Lung (tissue), 11 donors: ENCODE measurements at regions not wholly inside any gene's neighbourhood (a gene's known extent, or its start where the extent isn't known, plus 50 kb on each side); places are given as distances from the start of the nearest gene placed in this dataset.

Experiments used
- ATAC-seq: fragments of 200-7000 bp; cut with Tn5 transposase; one replicate; pipeline ENCODE4 v1.9.1; 2020; ENCODE audit warnings: moderate number of reproducible peaks; ENCODE audit not compliant: insufficient read depth, low FRiP score
- DNase-seq, 3 donors: peaks; one replicate each; pipeline ENCODE4 v3.0.0-alpha.2; 2013 to 2017
- H3K27ac ChIP-seq, 2 donors: one replicate each; pipeline ENCODE4 v1.5.1; 2013; ENCODE audit warnings: mild to moderate bottlenecking in 2 of 2, moderate library complexity in 2 of 2, control low read depth in 1 of 2, inconsistent platforms in 1 of 2, low read depth in 1 of 2, low read length in 1 of 2
- H3K27me3 ChIP-seq, 3 donors: one replicate each; pipeline ENCODE4 v1.5.1; 2013; ENCODE audit warnings: low read length in 2 of 3; ENCODE audit not compliant: control insufficient read depth in 3 of 3, insufficient read depth in 3 of 3
- H3K36me3 ChIP-seq, 4 donors: one replicate each; pipeline ENCODE4 v1.5.1; 2013; ENCODE audit warnings: low read length in 4 of 4, mild to moderate bottlenecking in 1 of 4, moderate library complexity in 1 of 4; ENCODE audit not compliant: control insufficient read depth in 4 of 4, insufficient read depth in 4 of 4
- H3K4me1 ChIP-seq, 5 donors: one replicate each; pipeline ENCODE4 v1.5.1; 2013; ENCODE audit warnings: low read length in 5 of 5, mild to moderate bottlenecking in 2 of 5, moderate library complexity in 1 of 5; ENCODE audit not compliant: control insufficient read depth in 5 of 5, insufficient read depth in 5 of 5
- H3K4me3 ChIP-seq: one replicate; pipeline ENCODE4 v1.5.1; 2013; ENCODE audit warnings: mild to moderate bottlenecking, control low read depth, moderate library complexity
- H3K9ac ChIP-seq, 2 donors: one replicate each; pipeline ENCODE4 v1.5.1; 2013; ENCODE audit warnings: low read length in 2 of 2, control low read depth in 1 of 2; ENCODE audit not compliant: insufficient read depth in 1 of 2
- H3K9me3 ChIP-seq, 4 donors: one replicate each; pipeline ENCODE4 v1.5.1; 2013; ENCODE audit warnings: low read length in 3 of 4, mild to moderate bottlenecking in 1 of 4, moderate library complexity in 1 of 4; ENCODE audit not compliant: control insufficient read depth in 4 of 4, insufficient read depth in 3 of 4
- WGBS, 2 donors: extraction: QIAGEN DNeasy Blood & Tissue Kit; methylation state at CpG; one replicate each; pipeline ENCODE4 v1.1.7; 2013; 5-methylcytosine and 5-hydroxymethylcytosine counted together
- TF ChIP-seq, protein P1 (sequence below): IDR thresholded peaks from 2 replicates; pipeline ENCODE4 v1.5.1; 2012; ENCODE audit warnings: mild to moderate bottlenecking; ENCODE audit errors: control extremely low read depth, extremely low read depth
- donor health status: control.
- donor health status: control.
- donor health status: Bipolar disorder and iron deficiency.
- donor health status: healthy.
- donor health status: DM: yes; HTN: yes; CAD: no.

DNA sequence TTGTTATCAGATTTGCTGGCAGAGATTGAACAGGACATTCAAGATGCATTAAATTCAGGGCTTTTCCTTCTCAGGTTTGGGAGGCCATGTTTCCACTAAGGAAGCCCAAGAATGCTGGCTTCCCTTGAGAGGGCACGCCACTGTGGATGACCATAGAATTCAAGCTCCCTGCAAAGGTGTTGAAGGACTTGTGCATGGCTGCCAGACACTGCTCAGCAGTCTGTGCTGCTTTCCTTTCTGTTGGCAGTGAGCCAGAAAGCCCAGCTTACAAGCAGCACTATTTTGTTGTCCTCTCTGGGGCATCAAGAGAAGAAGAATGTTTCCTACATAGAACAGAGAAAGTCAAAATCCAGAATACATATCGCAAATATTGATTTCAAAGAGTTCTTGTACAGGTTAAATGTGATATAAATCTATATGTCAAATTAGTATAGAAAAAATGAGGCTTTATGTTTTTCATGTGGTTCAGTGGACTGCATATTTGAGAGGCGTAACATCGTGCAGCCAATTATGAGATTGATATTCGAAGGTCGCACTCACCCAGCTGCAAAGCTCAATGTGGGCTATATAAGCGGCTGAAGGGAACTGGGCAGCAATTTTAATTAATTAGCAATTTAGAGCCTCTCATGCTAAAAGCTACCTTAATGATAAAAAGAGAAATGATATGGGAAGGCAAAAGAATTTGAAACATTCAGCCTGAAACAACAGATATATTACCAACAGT lies 103.1 kb upstream of the ISL1 start:
- TF ChIP-seq, protein P1, sequence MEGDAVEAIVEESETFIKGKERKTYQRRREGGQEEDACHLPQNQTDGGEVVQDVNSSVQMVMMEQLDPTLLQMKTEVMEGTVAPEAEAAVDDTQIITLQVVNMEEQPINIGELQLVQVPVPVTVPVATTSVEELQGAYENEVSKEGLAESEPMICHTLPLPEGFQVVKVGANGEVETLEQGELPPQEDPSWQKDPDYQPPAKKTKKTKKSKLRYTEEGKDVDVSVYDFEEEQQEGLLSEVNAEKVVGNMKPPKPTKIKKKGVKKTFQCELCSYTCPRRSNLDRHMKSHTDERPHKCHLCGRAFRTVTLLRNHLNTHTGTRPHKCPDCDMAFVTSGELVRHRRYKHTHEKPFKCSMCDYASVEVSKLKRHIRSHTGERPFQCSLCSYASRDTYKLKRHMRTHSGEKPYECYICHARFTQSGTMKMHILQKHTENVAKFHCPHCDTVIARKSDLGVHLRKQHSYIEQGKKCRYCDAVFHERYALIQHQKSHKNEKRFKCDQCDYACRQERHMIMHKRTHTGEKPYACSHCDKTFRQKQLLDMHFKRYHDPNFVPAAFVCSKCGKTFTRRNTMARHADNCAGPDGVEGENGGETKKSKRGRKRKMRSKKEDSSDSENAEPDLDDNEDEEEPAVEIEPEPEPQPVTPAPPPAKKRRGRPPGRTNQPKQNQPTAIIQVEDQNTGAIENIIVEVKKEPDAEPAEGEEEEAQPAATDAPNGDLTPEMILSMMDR: no peak
- Histone ChIP-seq H3K36me3 (no peaks in the 10 kb centered on the region), H3K9ac (no peak overlapping the region), H3K4me3 (no peak overlapping the region), H3K27ac (no peak overlapping the region), H3K27me3 (no peaks in the 10 kb centered on the region), H3K4me1 (no peaks in the 10 kb centered on the region), H3K9me3 (no peaks in the 10 kb centered on the region)
- DNase-seq (peak; percentile 17 to 43 (median 28)), ATAC-seq (no peak)
- WGBS, 2 donors: 85 to 89% methylated on average over 7 of the region's 7 CpGs

DNA sequence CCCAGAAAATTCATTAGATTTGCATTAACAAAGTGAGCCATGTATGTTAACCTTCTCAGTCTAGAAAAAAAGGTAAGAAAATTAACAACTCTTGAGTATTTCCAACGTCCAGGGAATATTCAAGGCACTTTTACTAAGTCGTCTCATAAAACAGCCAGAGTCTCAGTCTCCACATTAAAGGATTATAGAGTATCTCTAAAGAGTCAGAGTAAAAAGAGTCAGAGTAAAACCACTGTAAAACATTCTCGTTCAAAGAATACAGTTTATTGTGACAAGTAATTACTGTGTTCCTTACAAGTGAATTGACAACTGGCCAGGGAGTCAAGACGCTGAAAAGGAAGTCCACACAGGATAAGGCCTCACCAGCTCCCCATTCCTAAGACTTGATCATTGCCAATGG lies 97.2 kb upstream of the ISL1 start:
- Histone ChIP-seq H3K4me1 (no peaks in the 10 kb centered on the region), H3K9ac (no peak overlapping the region), H3K27ac (no peak overlapping the region), H3K4me3 (no peak overlapping the region), H3K9me3 (no peaks in the 10 kb centered on the region), H3K36me3 (no peaks in the 10 kb centered on the region), H3K27me3 (no peaks in the 10 kb centered on the region)
- 61 to 67% methylated on average over 4 of the region's 4 CpGs for WGBS, 2 donors
- DNase-seq (no peak), ATAC-seq (no peak)
- TF ChIP-seq, protein P1: no peak

DNA sequence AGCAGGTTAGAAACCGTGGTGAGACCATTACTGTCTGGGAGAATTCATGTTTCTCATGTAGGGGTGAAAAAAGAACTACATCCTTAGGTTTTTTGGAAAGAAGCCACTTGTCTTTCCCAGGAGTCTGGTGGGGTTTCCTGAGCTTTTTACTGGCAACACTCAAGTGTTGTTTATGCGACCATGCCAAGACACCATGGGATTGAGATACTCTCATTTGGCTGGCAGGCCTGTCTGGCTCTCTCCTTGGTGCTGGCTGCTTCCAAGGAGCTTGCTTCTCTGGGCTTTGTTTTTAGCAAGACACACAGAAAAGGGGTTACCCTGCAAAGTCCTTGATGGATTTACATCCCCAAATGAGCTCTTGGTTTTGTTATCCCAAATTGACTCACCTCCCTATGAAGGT lies 80.9 kb upstream of the ISL1 start:
- Histone ChIP-seq H3K27me3 (no peaks in the 10 kb centered on the region), H3K4me1 (no peaks in the 10 kb centered on the region), H3K9me3 (peaks cover 0 to 4% (median 0%) of the 10 kb centered on the region in 4 donors), H3K36me3 (no peaks in the 10 kb centered on the region), H3K4me3 (no peak overlapping the region), H3K9ac (no peak overlapping the region), H3K27ac (no peak overlapping the region)
- ATAC-seq (no peak), DNase-seq (peak; percentile 44 to 75 (median 75))
- WGBS, 2 donors: 60 to 73% methylated on average over 2 of the region's 2 CpGs
- TF ChIP-seq, protein P1: no peak

DNA sequence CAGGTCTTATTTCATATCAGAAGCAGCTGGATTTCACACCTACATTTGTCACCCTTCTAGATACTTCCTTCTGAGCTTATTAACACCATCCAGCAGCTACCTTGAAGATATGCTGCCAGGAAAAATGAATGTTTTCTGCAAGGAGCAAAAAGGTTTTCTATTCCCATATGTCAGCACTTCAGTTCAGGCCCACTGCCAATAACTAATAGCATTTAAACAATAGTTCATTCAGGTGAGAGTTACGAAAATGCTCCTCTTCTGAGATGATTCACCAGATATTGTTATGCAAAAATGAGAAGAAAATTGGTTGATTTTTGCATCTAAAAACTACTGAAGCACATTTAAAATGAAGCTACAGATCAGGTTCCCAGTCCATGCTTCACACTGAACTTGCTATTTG lies 56.4 kb upstream of the ISL1 start:
- H3K27me3 ChIP-seq: no peaks in the 10 kb centered on the region
- no peak overlapping the region for H3K27ac ChIP-seq
- H3K9ac ChIP-seq: no peak overlapping the region
- ATAC-seq (no peak), DNase-seq (no peak)
- no peaks in the 10 kb centered on the region for H3K9me3 ChIP-seq
- TF ChIP-seq, protein P1: no peak
- no peaks in the 10 kb centered on the region for H3K4me1 ChIP-seq
- H3K4me3 ChIP-seq: no peak overlapping the region
- WGBS, 2 donors: 47 to 69% methylated on average over 1 of the region's 1 CpG
- H3K36me3 ChIP-seq: no peaks in the 10 kb centered on the region
